Activated CD8-positive, alpha-beta memory T cell treated with anti-CD3 and anti-CD28 coated beads, Interleukin-2, amount 50 U/mL, for 1 hour (primary cell): ENCODE measurements at regions not wholly inside any gene's neighbourhood (a gene's known extent, or its start where the extent isn't known, plus 50 kb on each side); places are given as distances from the start of the nearest gene placed in this dataset.

ENCODE experiments used
- DNase-seq: peaks from one replicate; pipeline ENCODE4 v3.0.0-alpha.2; 2020; ENCODE audit errors: extremely low read depth

- no peak for DNase-seq
These were observed 199.7 kb downstream of the KATNAL1 start for GRCh38 chr13:30107521-30108136.

- no peak for DNase-seq
These were observed 200.2 kb downstream of the KATNAL1 start for GRCh38 chr13:30107121-30107520.

- DNase-seq, result no peak
These were observed 202.0 kb downstream of the KATNAL1 start for GRCh38 chr13:30105381-30105780.

GRCh38 chr13:30103161-30103840, 204.1 kb downstream of the KATNAL1 start:
- no peak for DNase-seq

GRCh38 chr13:30100226-30100625, 207.1 kb downstream of the KATNAL1 start:
- no peak for DNase-seq

- DNase-seq, result no peak
These were observed 209.7 kb downstream of the KATNAL1 start for GRCh38 chr13:30097701-30098100.

GRCh38 chr13:30097089-30097488, 210.3 kb downstream of the KATNAL1 start:
- no peak for DNase-seq

- no peak for DNase-seq
These were observed 213.3 kb downstream of the KATNAL1 start for GRCh38 chr13:30094015-30094414.

- no peak for DNase-seq
These were observed 214.1 kb downstream of the KATNAL1 start for GRCh38 chr13:30093236-30093635.

- no peak for DNase-seq
These were observed 215.7 kb downstream of the KATNAL1 start for GRCh38 chr13:30091691-30092090.

GRCh38 chr13:30091035-30091434, 216.3 kb downstream of the KATNAL1 start:
- no peak for DNase-seq

GRCh38 chr13:30088312-30088855, 219.0 kb downstream of the KATNAL1 start:
- DNase-seq, result no peak

GRCh38 chr13:30085087-30085486, 222.3 kb downstream of the KATNAL1 start:
- DNase-seq, result no peak

GRCh38 chr13:30082391-30082790, 225.0 kb downstream of the KATNAL1 start:
- no peak for DNase-seq

GRCh38 chr13:30081331-30081730, 226.0 kb downstream of the KATNAL1 start:
- no peak for DNase-seq

- no peak for DNase-seq
These were observed 227.8 kb downstream of the KATNAL1 start for GRCh38 chr13:30079501-30079900.

GRCh38 chr13:30078059-30078458, 227.6 kb upstream of the UBL3 start:
- no peak for DNase-seq

- no peak for DNase-seq
These were observed 226.9 kb upstream of the UBL3 start for GRCh38 chr13:30077240-30077735.

GRCh38 chr13:30074955-30075614, 224.7 kb upstream of the UBL3 start:
- DNase-seq, result no peak

GRCh38 chr13:30074431-30074830, 224.0 kb upstream of the UBL3 start:
- no peak for DNase-seq

GRCh38 chr13:30072818-30073186, 222.4 kb upstream of the UBL3 start:
- DNase-seq, result no peak

GRCh38 chr13:30071969-30072817, 221.8 kb upstream of the UBL3 start:
- DNase-seq, result no peak
